ENCODE measurements at regions not wholly inside any gene's neighbourhood (a gene's known extent, or its start where the extent isn't known, plus 50 kb on each side); places are given as distances from the start of the nearest gene placed in this dataset.

- TF ChIP-seq, protein P1, sequence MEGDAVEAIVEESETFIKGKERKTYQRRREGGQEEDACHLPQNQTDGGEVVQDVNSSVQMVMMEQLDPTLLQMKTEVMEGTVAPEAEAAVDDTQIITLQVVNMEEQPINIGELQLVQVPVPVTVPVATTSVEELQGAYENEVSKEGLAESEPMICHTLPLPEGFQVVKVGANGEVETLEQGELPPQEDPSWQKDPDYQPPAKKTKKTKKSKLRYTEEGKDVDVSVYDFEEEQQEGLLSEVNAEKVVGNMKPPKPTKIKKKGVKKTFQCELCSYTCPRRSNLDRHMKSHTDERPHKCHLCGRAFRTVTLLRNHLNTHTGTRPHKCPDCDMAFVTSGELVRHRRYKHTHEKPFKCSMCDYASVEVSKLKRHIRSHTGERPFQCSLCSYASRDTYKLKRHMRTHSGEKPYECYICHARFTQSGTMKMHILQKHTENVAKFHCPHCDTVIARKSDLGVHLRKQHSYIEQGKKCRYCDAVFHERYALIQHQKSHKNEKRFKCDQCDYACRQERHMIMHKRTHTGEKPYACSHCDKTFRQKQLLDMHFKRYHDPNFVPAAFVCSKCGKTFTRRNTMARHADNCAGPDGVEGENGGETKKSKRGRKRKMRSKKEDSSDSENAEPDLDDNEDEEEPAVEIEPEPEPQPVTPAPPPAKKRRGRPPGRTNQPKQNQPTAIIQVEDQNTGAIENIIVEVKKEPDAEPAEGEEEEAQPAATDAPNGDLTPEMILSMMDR (IDR thresholded peaks at IDR 0.05), result no peak
- TF ChIP-seq EZH2 (IDR thresholded peaks at IDR 0.05; ENCODE audit: borderline replicate concordance, insufficient read depth, low read depth, low read length, poor library complexity, severe bottlenecking), result no peak
Measured at GRCh38 chr1:22338071-22338765, 113.4 kb upstream of the ZBTB40 start.
